Occipital lobe (tissue), 1 donor: ENCODE measurements at regions not wholly inside any gene's neighbourhood (a gene's known extent, or its start where the extent isn't known, plus 50 kb on each side); places are given as distances from the start of the nearest gene placed in this dataset.

Source experiments
- DNase-seq: peaks from one replicate; lab custom pipeline; 2025; lab: John Stamatoyannopoulos, UW

GRCh38 chr13:34411894-34412293, 530.2 kb upstream of the NBEA start:
- no peak for DNase-seq

GRCh38 chr13:34412295-34412694, 529.8 kb upstream of the NBEA start:
- no peak for DNase-seq

DNA sequence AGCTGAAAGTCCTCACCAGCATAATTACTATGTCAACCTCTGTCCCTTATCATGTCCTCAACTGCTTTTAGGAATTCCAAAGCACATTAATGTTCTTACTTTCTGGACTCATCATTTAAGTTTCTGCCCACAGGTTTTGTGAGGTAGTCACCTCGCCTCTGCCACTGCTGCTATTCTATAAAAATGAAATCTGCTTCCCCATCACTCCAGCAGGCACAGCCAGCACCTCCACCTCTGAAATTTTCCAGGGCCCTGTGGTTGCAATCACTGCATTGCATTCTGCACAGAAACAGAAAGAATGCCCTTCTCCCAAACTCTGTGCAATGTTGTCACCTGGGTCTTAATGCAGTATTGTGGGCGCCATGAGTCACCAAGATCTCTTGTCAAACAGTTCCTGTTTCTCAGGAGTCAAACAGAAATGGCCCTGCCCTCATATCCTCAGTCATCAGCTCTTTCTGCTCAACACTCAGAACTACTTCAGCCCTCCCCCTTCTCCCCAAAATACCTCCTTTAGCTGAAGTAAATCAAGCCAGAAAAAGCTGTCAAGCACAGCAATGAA, 529.2 kb upstream of the NBEA start:
- no peak for DNase-seq

DNA sequence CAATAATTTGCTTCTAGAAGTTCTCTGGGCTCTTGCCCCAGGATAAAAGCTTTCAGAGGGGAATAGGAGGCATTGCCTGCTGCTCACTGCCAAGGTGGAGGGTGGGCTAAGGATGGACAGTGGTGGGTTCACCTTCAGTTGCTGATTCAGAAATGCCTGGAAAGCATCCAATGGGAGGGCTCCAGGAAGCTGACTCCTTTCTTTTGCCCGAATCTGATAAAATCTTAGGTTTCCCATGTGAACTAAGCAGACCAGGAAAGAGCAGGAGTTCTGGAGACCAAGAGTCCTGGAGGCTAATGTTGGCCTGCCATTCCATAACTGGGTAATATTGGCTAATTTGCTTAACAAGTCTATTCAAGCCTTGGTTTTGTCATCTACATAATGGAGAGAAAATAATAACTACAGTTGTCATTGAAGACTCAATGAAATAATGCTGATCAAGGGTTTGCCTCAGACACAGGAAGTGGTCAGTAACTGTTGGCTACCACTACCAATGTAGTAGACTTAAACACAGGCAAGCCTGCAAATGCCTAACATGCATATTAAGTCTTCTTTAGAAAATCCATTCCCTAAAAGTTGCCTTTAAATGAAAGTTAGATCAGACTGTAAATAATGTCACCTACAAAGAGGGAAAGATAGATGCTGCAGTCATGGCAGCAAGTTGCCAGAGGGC, 528.4 kb upstream of the NBEA start:
- DNase-seq, result no peak

DNA sequence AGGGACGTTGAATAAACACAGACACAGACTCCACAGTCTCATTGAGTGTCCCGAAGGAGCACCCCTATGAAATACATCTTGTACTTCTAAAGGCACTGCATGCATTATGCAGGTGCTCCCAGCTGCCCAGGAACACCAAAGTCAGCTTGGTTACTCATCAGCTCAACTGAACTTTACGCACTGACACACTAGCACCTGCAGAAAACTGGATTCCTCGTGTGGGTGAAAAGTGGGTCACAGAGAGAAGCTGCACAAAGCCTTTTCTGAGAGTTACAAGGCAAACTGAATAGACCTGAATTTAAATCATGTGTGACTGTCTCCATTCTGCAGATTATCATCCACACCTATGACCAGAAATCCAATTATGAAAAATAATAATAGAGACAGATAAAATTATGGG, 527.5 kb upstream of the NBEA start:
- DNase-seq, result no peak

GRCh38 chr13:34416971-34417380, 525.1 kb upstream of the NBEA start:
- DNase-seq, result no peak

DNA sequence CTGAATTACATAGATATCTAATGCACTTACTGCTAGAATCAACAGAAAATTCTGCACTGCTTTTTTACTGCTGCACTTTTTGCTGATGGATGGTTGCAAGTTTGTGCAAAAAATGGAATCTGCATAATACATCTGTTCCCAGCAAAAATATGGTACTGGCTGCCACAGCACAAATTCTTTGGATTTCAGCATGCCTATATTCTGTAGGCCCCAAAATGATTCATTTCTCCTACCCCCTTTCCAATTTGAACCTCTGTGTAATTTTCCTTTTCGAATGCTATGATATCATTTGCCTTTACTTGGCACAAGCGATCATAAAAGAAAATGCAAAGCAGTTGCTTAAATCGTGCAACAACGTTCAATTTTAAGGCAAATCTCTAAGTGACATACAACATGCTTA, 524.2 kb upstream of the NBEA start:
- DNase-seq, result no peak

DNA sequence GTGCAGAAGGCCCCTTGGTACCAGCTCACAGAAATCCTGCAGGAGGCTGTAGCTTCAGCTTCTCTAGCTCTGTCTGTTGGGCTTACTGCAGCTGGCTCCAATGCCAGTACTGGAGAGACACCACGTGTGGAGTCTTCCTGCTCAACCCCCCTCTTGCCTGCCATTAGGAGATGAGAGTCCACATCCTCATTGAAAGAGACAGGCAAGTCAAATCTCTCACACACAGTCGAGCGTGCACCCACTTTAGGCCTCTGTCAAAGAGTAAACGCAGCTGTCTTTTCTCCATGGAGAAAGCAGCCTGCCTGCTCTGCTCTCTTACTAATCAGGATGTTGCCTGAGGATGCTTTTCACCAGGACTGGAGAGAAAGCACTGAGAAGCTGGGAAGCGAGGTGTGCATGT, 523.0 kb upstream of the NBEA start:
- peak; percentile 18 for DNase-seq

DNA sequence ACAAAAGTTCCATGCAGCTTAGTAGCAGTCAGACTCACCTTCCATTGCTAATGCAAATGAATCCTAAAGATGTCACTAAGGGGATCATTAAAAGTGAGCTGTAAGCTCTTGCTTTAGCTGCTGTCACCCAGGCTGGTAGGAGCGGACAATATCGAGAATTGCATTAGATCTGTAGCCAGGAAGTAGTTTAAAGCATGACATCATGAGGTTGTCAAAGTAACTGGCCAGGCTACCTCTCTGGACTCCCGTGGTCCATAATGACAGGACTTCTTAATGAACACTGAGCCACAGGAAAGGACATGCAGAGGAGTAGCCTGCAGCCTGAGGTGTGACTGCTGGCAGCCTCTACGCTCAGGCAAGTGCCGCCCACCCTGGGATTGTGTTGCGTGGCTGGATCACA, 522.3 kb upstream of the NBEA start:
- DNase-seq, result no peak

GRCh38 chr13:34420702-34421346, 521.2 kb upstream of the NBEA start:
- DNase-seq, result no peak

GRCh38 chr13:34421347-34421719, 520.7 kb upstream of the NBEA start:
- no peak for DNase-seq

GRCh38 chr13:34421858-34422475, 520.1 kb upstream of the NBEA start:
- DNase-seq, result no peak

- DNase-seq, result no peak
Measured at GRCh38 chr13:34422956-34423355, 519.1 kb upstream of the NBEA start.

DNA sequence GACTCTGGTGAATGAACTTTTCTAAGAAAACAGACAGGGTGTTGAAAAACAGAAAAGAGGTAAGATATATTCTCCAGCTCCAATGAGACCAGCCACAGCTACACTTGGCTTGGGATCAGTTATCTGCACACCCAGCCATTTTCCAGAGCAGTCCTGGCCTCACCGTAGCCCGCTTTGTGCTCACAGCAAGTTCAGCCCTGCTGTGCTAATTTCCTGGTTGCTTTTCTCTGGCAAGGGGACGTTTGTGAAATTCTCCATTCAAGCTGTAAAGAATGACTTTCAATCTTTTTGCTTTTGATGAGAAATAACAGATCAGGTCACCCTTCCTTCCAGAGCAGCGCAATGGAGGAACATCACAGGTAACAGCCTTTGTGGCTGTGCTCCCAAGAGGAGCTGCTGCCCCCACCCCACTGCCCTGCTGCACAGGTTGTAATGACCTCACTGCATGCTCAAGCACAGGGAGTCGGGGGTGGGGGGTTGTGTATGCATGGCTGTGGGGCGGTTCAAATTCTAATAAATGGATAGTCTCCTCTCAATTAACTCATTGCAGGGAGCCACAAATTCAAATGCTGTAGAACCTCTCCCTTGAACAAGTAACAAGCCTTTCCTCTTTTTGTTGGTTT, 516.6 kb upstream of the NBEA start:
- no peak for DNase-seq

DNA sequence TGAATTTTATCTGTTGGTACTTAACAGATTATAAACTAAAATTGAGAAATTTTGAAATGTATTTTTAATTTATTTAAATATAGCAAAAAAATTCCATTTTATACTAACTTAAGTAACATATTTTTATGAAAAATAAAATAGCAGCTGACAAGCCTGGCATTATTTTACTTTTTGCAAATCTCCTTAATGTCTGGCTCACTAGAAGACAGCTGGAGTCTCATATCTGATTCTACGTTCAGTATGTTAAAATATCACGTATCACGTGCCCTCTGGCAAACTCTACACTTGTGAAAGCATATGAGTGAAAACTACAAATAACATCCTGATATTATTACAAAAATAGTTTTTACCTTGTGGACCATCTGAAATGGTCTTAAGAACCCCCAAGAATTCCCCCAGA, 513.2 kb upstream of the NBEA start:
- DNase-seq, result no peak

GRCh38 chr13:34430294-34430693, 511.8 kb upstream of the NBEA start:
- no peak for DNase-seq

GRCh38 chr13:34431827-34432581, 510.1 kb upstream of the NBEA start:
- DNase-seq, result no peak

DNA sequence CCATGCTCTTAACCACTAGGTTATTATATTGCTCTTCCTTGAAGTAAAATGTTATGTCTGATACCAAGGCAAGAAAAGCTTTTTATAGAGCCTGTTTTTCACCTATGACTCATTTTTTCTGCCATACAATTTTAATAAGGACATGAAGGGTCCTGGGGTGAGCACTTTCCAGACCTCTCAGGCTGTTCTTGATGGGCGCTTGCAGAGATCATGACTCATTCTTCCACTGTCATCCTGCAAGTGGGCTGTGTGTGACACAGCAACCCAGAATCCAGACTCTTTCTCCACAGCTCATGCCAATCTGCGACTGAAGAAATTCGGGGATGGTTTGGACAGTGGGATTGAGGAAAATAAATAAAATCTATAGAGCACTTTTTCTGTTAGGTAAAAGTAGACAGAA, 506.7 kb upstream of the NBEA start:
- no peak for DNase-seq

DNA sequence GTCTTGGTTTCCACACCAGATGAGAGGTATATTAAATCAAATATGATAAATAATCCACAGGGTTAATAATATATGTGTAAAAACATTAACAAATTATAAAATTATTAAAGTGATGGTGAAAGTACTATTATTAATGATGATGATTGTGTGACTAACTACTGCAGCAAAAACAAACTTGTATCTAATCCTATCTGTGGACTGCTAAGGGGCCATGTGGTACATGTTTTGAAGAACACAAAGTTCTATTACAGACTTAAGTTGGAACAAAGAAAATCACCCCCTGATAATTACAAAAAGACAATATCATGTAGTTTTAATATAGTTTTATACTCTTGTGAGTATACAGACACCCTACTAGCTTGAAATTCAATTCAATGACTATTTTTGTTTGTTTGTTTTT, 504.2 kb upstream of the NBEA start:
- DNase-seq, result no peak

GRCh38 chr13:34452831-34453230, 489.2 kb upstream of the NBEA start:
- DNase-seq, result no peak
